ENCODE measurements at regions not wholly inside any gene's neighbourhood (a gene's known extent, or its start where the extent isn't known, plus 50 kb on each side); places are given as distances from the start of the nearest gene placed in this dataset.

- TF ChIP-seq CTCF (IDR thresholded peaks at IDR 0.05; ENCODE audit: control insufficient read depth, insufficient read depth, low read depth, low read length, missing control alignments): no peak
- no peak for DNase-seq (ENCODE audit: low read depth)
- no peak overlapping the region for H3K4me3 ChIP-seq (ENCODE audit: control insufficient read depth, low read depth, low read length)
Observed at GRCh38 chr21:25428537-25428936, 178.7 kb downstream of the MRPL39 start.

- TF ChIP-seq CTCF (IDR thresholded peaks at IDR 0.05; ENCODE audit: control insufficient read depth, insufficient read depth, low read depth, low read length, missing control alignments): no peak
- no peak overlapping the region for H3K4me3 ChIP-seq (ENCODE audit: control insufficient read depth, low read depth, low read length)
- no peak for DNase-seq (ENCODE audit: low read depth)
Observed at GRCh38 chr21:25427828-25428227, 179.5 kb downstream of the MRPL39 start.

- no peak for DNase-seq (ENCODE audit: low read depth)
- no peak for TF ChIP-seq CTCF (IDR thresholded peaks at IDR 0.05; ENCODE audit: control insufficient read depth, insufficient read depth, low read depth, low read length, missing control alignments)
- no peak overlapping the region for H3K4me3 ChIP-seq (ENCODE audit: control insufficient read depth, low read depth, low read length)
Observed at GRCh38 chr21:25426580-25426979, 180.7 kb downstream of the MRPL39 start.

GRCh38 chr21:25425156-25425555 lies 182.1 kb downstream of the MRPL39 start:
- no peak for DNase-seq (ENCODE audit: low read depth)
- H3K4me3 ChIP-seq (ENCODE audit: control insufficient read depth, low read depth, low read length): no peak overlapping the region
- TF ChIP-seq CTCF (IDR thresholded peaks at IDR 0.05; ENCODE audit: control insufficient read depth, insufficient read depth, low read depth, low read length, missing control alignments): no peak

GRCh38 chr21:25424634-25425033 lies 182.6 kb downstream of the MRPL39 start:
- DNase-seq (ENCODE audit: low read depth): no peak
- TF ChIP-seq CTCF (IDR thresholded peaks at IDR 0.05; ENCODE audit: control insufficient read depth, insufficient read depth, low read depth, low read length, missing control alignments): no peak

GRCh38 chr21:25424048-25424447 lies 183.2 kb downstream of the MRPL39 start:
- no peak for TF ChIP-seq CTCF (IDR thresholded peaks at IDR 0.05; ENCODE audit: control insufficient read depth, insufficient read depth, low read depth, low read length, missing control alignments)
- no peak overlapping the region for H3K4me3 ChIP-seq (ENCODE audit: control insufficient read depth, low read depth, low read length)
- DNase-seq (ENCODE audit: low read depth): no peak

More at GRCh38 chr21:25424634-25425033, 182.6 kb downstream of the MRPL39 start:
- H3K4me3 ChIP-seq (ENCODE audit: control insufficient read depth, low read depth, low read length): no peak overlapping the region

Measured in AG09309 (cell line).